ENCODE measurements at regions not wholly inside any gene's neighbourhood (a gene's known extent, or its start where the extent isn't known, plus 50 kb on each side); places are given as distances from the start of the nearest gene placed in this dataset.

GRCh38 chr15:67003586-67003985 lies 61.8 kb upstream of the SMAD3 start:
- TF ChIP-seq POLR2A (IDR thresholded peaks at IDR 0.05) (no peak), POLR2AphosphoS5 (IDR thresholded peaks at IDR 0.05) (no peak)
- TF ChIP-seq, protein P1, sequence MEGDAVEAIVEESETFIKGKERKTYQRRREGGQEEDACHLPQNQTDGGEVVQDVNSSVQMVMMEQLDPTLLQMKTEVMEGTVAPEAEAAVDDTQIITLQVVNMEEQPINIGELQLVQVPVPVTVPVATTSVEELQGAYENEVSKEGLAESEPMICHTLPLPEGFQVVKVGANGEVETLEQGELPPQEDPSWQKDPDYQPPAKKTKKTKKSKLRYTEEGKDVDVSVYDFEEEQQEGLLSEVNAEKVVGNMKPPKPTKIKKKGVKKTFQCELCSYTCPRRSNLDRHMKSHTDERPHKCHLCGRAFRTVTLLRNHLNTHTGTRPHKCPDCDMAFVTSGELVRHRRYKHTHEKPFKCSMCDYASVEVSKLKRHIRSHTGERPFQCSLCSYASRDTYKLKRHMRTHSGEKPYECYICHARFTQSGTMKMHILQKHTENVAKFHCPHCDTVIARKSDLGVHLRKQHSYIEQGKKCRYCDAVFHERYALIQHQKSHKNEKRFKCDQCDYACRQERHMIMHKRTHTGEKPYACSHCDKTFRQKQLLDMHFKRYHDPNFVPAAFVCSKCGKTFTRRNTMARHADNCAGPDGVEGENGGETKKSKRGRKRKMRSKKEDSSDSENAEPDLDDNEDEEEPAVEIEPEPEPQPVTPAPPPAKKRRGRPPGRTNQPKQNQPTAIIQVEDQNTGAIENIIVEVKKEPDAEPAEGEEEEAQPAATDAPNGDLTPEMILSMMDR (IDR thresholded peaks at IDR 0.05 in 8 of 11, conservative IDR thresholded peaks at IDR 0.05 in 3 of 11): no peak

Data from spleen (tissue), 7 donors.